Loucy (cell line): ENCODE measurements at regions not wholly inside any gene's neighbourhood (a gene's known extent, or its start where the extent isn't known, plus 50 kb on each side); places are given as distances from the start of the nearest gene placed in this dataset.
"Not testable (repeated sequence)": the region's sequence is repeated elsewhere in the genome, so short reads cannot be mapped to it uniquely, and the experiment has no call there.

Experiments used
- EZH2phosphoT487 ChIP-seq: fragments of 200-600 bp; IDR thresholded peaks from 2 replicates; pipeline ENCODE4 v1.6.1; 2018; ENCODE audit warnings: antibody characterized with exemption, mild to moderate bottlenecking, moderate library complexity, borderline replicate concordance
- TF ChIP-seq, protein P1 (sequence below): fragments of 200-600 bp; sonication (generic); conservative IDR thresholded peaks from 2 replicates; pipeline ENCODE4 v1.5.1; 2014; ENCODE audit warnings: mild to moderate bottlenecking, antibody characterized with exemption, low read length

DNA sequence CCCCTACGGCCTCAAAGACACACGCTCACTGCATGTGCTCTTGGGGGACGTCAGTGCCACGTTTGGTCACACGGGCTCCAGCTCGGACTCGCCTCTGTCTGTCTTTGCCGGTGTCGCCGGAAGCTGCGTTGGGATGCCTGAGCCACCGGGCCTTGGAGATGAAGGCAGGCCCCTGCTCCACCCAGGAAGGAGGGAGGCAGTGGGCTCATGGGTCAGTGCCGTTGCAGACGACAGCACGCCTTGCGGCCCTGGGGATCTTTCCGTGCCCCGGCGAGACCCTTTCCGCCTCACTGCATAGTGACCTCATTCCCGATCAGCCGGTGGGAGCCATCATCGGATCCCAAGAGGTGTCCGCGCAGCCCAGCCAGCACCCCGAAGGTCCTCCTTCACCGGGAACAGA is 1407.3 kb upstream of the PCDH10 start:
- TF ChIP-seq, protein P1, sequence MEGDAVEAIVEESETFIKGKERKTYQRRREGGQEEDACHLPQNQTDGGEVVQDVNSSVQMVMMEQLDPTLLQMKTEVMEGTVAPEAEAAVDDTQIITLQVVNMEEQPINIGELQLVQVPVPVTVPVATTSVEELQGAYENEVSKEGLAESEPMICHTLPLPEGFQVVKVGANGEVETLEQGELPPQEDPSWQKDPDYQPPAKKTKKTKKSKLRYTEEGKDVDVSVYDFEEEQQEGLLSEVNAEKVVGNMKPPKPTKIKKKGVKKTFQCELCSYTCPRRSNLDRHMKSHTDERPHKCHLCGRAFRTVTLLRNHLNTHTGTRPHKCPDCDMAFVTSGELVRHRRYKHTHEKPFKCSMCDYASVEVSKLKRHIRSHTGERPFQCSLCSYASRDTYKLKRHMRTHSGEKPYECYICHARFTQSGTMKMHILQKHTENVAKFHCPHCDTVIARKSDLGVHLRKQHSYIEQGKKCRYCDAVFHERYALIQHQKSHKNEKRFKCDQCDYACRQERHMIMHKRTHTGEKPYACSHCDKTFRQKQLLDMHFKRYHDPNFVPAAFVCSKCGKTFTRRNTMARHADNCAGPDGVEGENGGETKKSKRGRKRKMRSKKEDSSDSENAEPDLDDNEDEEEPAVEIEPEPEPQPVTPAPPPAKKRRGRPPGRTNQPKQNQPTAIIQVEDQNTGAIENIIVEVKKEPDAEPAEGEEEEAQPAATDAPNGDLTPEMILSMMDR, result not testable (repeated sequence)
- not testable (repeated sequence) for TF ChIP-seq EZH2phosphoT487
